IPS-18c (cell line): ENCODE measurements at regions not wholly inside any gene's neighbourhood (a gene's known extent, or its start where the extent isn't known, plus 50 kb on each side); places are given as distances from the start of the nearest gene placed in this dataset.
A peak's percentile ranks its signal among the peaks of the same experiment; 100 is the strongest.
"Not testable (repeated sequence)": the region's sequence is repeated elsewhere in the genome, so short reads cannot be mapped to it uniquely, and the experiment has no call there.

Experiments used
- H3K4me3 ChIP-seq: 2 replicates; pipeline ENCODE4 v1.7.0; 2013; ENCODE audit warnings: low read depth, mild to moderate bottlenecking, low read length, moderate library complexity; ENCODE audit not compliant: insufficient read depth
- H3K9me3 ChIP-seq: one replicate; pipeline ENCODE4 v1.6.1; 2013; ENCODE audit warnings: mild to moderate bottlenecking, low read length, moderate library complexity; ENCODE audit not compliant: control insufficient read depth, insufficient read depth

GRCh38 chr7:65132256-65132655, 125.8 kb upstream of the ERV3-1 start:
- not testable (repeated sequence) for H3K9me3 ChIP-seq, H3K4me3 ChIP-seq

GRCh38 chr7:65127364-65127763, 120.9 kb upstream of the ERV3-1 start:
- not testable (repeated sequence) for H3K9me3 ChIP-seq, H3K4me3 ChIP-seq

GRCh38 chr7:65124600-65124999, 118.1 kb upstream of the ERV3-1 start:
- not testable (repeated sequence) for H3K9me3 ChIP-seq, H3K4me3 ChIP-seq

- not testable (repeated sequence) for H3K4me3 ChIP-seq, H3K9me3 ChIP-seq
These were observed 99.2 kb upstream of the ERV3-1 start for GRCh38 chr7:65105650-65106203.

GRCh38 chr7:65100499-65100898, 94.0 kb upstream of the ERV3-1 start:
- H3K4me3 ChIP-seq, H3K9me3 ChIP-seq: not testable (repeated sequence)

- H3K4me3 ChIP-seq, H3K9me3 ChIP-seq: not testable (repeated sequence)
These were observed 75.2 kb upstream of the ERV3-1 start for GRCh38 chr7:65081669-65082055.

- H3K9me3 ChIP-seq = not testable (repeated sequence)
- peak overlapping the region; percentile 69 for H3K4me3 ChIP-seq
These were observed 74.5 kb upstream of the ERV3-1 start for GRCh38 chr7:65080799-65081668.

- not testable (repeated sequence) for H3K4me3 ChIP-seq, H3K9me3 ChIP-seq
These were observed 68.5 kb upstream of the ERV3-1 start for GRCh38 chr7:65074959-65075358.

GRCh38 chr7:65073160-65073559, 66.7 kb upstream of the ERV3-1 start:
- H3K9me3 ChIP-seq, H3K4me3 ChIP-seq: not testable (repeated sequence)

- H3K9me3 ChIP-seq, H3K4me3 ChIP-seq: not testable (repeated sequence)
These were observed 65.5 kb upstream of the ERV3-1 start for GRCh38 chr7:65071854-65072431.

- H3K9me3 ChIP-seq, H3K4me3 ChIP-seq: not testable (repeated sequence)
These were observed 63.0 kb upstream of the ERV3-1 start for GRCh38 chr7:65069476-65069875.

GRCh38 chr7:65062566-65062965, 56.1 kb upstream of the ERV3-1 start:
- H3K4me3 ChIP-seq, H3K9me3 ChIP-seq: not testable (repeated sequence)

GRCh38 chr7:65059247-65059646, 52.8 kb upstream of the ERV3-1 start:
- not testable (repeated sequence) for H3K4me3 ChIP-seq, H3K9me3 ChIP-seq
